OCI-M1 (cell line): ENCODE measurements at regions not wholly inside any gene's neighbourhood (a gene's known extent, or its start where the extent isn't known, plus 50 kb on each side); places are given as distances from the start of the nearest gene placed in this dataset.
"Not testable (repeated sequence)": the region's sequence is repeated elsewhere in the genome, so short reads cannot be mapped to it uniquely, and the experiment has no call there.

ENCODE experiments used
- DNase-seq: peaks from one replicate; lab custom pipeline; 2025; lab: John Stamatoyannopoulos, UW

GRCh38 chr4:114287079-114287696 lies 307.7 kb upstream of the ARSJ start:
- no peak for DNase-seq

GRCh38 chr4:114296126-114296525 lies 302.5 kb upstream of the UGT8 start:
- no peak for DNase-seq

- peak; percentile 35 for DNase-seq
Measured at GRCh38 chr4:114302472-114302871, 296.1 kb upstream of the UGT8 start.

- DNase-seq: no peak
Measured at GRCh38 chr4:114304046-114304445, 294.6 kb upstream of the UGT8 start.

GRCh38 chr4:114304567-114304966 lies 294.0 kb upstream of the UGT8 start:
- DNase-seq: no peak

- DNase-seq: no peak
Measured at GRCh38 chr4:114306946-114307345, 291.7 kb upstream of the UGT8 start.

GRCh38 chr4:114310296-114310925 lies 288.2 kb upstream of the UGT8 start:
- DNase-seq: no peak

GRCh38 chr4:114311787-114312186 lies 286.8 kb upstream of the UGT8 start:
- DNase-seq: no peak

GRCh38 chr4:114312338-114312737 lies 286.3 kb upstream of the UGT8 start:
- DNase-seq: no peak

GRCh38 chr4:114316789-114317188 lies 281.8 kb upstream of the UGT8 start:
- no peak for DNase-seq

- no peak for DNase-seq
Measured at GRCh38 chr4:114317564-114317963, 281.0 kb upstream of the UGT8 start.

- no peak for DNase-seq
Measured at GRCh38 chr4:114318309-114318708, 280.3 kb upstream of the UGT8 start.

GRCh38 chr4:114320126-114320525 lies 278.5 kb upstream of the UGT8 start:
- no peak for DNase-seq

- no peak for DNase-seq
Measured at GRCh38 chr4:114321366-114321765, 277.2 kb upstream of the UGT8 start.

GRCh38 chr4:114323841-114324240 lies 274.8 kb upstream of the UGT8 start:
- DNase-seq: peak; percentile 20

GRCh38 chr4:114326358-114326757 lies 272.2 kb upstream of the UGT8 start:
- DNase-seq: no peak

- no peak for DNase-seq
Measured at GRCh38 chr4:114332119-114332518, 266.5 kb upstream of the UGT8 start.

GRCh38 chr4:114334363-114334762 lies 264.2 kb upstream of the UGT8 start:
- not testable (repeated sequence) for DNase-seq

GRCh38 chr4:114334884-114335330 lies 263.7 kb upstream of the UGT8 start:
- DNase-seq: no peak

- no peak for DNase-seq
Measured at GRCh38 chr4:114335339-114335738, 263.3 kb upstream of the UGT8 start.

GRCh38 chr4:114343015-114343414 lies 255.6 kb upstream of the UGT8 start:
- DNase-seq: no peak

- no peak for DNase-seq
Measured at GRCh38 chr4:114349543-114350175, 248.9 kb upstream of the UGT8 start.

- DNase-seq: no peak
Measured at GRCh38 chr4:114358901-114359300, 239.7 kb upstream of the UGT8 start.
